SK-N-SH (cell line): ENCODE measurements at regions not wholly inside any gene's neighbourhood (a gene's known extent, or its start where the extent isn't known, plus 50 kb on each side); places are given as distances from the start of the nearest gene placed in this dataset.

Experiments used
- CTCF ChIP-seq: fragments of 200-600 bp; sonication (generic); IDR thresholded peaks from 2 replicates; pipeline ENCODE4 v1.6.1; 2017; ENCODE audit warnings: antibody characterized with exemption, mild to moderate bottlenecking, moderate library complexity
- GABPA ChIP-seq: IDR thresholded peaks from 2 replicates; pipeline ENCODE4 v1.4.0; 2012; ENCODE audit warnings: low read depth, mild to moderate bottlenecking
- NRF1 ChIP-seq: IDR thresholded peaks from 2 replicates; pipeline ENCODE4 v1.6.1; 2012; ENCODE audit warnings: low read depth, mild to moderate bottlenecking, low read length
- TAF1 ChIP-seq: IDR thresholded peaks from 2 replicates; pipeline ENCODE4 v1.6.1; 2012; ENCODE audit warnings: low read depth, mild to moderate bottlenecking, low read length, moderate library complexity, borderline replicate concordance
- TCF12 ChIP-seq: IDR thresholded peaks from 2 replicates; pipeline ENCODE4 v1.4.0; 2012
- USF2 ChIP-seq: fragments of 150-350 bp; IDR thresholded peaks from 2 replicates; pipeline ENCODE4 v1.6.1; 2017; ENCODE audit warnings: antibody characterized with exemption, low read length, low read depth, borderline replicate concordance

- TF ChIP-seq GABPA (no peak), CTCF (no peak), TAF1 (no peak), USF2 (no peak), TCF12 (no peak), NRF1 (no peak)
These were observed 406.6 kb downstream of the NYAP2 start for GRCh38 chr2:225806105-225806504.
